Thoracic aorta (tissue), 2 donors: ENCODE measurements at regions not wholly inside any gene's neighbourhood (a gene's known extent, or its start where the extent isn't known, plus 50 kb on each side); places are given as distances from the start of the nearest gene placed in this dataset.

ENCODE experiments used
- ATAC-seq: fragments of 150-250 bp; one replicate; pipeline ENCODE4 v1.8.0; 2017; ENCODE audit warnings: low read depth; ENCODE audit not compliant: insufficient number of reproducible peaks, low FRiP score
- DNase-seq: peaks from one replicate; pipeline ENCODE4 v3.0.0-alpha.2; 2020; ENCODE audit warnings: low spot score
- H3K27ac ChIP-seq, 2 donors: fragments of 200-600 bp; sonication (generic); 1 replicate in 1 of 2; 2 replicates in 1 of 2; pipeline ENCODE4 v1.5.1; 2016; ENCODE audit warnings: mild to moderate bottlenecking in 2 of 2, moderate library complexity in 2 of 2
- H3K27me3 ChIP-seq: fragments of 200-600 bp; sonication (generic); replicated peaks from 2 replicates; pipeline ENCODE4 v1.6.0; 2016; ENCODE audit warnings: mild to moderate bottlenecking; ENCODE audit not compliant: insufficient read depth
- H3K36me3 ChIP-seq: fragments of 200-600 bp; sonication (generic); one replicate; pipeline ENCODE4 v1.5.1; 2016
- H3K4me1 ChIP-seq, 2 donors: fragments of 200-600 bp; sonication (generic); 1 replicate in 1 of 2; 2 replicates in 1 of 2; pipeline versions ENCODE4 v1.5.1 to v1.6.0; 2016; ENCODE audit warnings: low read depth in 2 of 2, mild to moderate bottlenecking in 1 of 2; ENCODE audit not compliant: control insufficient read depth in 1 of 2
- H3K4me3 ChIP-seq: fragments of 200-600 bp; sonication (generic); 2 replicates; pipeline ENCODE4 v1.5.1; 2016; ENCODE audit warnings: mild to moderate bottlenecking
- H3K9me3 ChIP-seq: fragments of 200-600 bp; sonication (generic); 2 replicates; pipeline ENCODE4 v1.5.1; 2016
- TF ChIP-seq, protein P1 (sequence below): fragments of 200-600 bp; sonication (generic); IDR thresholded peaks from one replicate; pipeline ENCODE4 v1.5.1; 2019; ENCODE audit warnings: antibody characterized with exemption

DNA sequence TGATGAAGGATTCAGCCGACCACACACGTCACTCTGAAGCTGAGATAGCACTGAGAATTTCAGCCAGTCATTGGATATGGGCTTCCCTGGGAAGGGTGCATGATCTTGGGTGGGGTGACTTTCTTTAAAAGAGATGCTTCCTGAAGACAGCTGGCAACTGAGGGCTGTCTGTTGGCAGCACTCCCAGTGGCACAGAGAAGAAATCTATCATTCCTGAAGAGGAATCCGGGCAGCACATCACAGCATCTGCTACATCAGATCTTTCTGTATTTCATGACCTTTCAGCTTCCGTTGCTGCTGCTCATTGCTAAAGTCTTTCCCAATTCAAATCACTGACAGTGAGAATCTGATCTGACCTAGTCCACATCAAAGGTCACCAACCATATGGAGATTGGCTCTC is 193.8 kb upstream of the RBPJ start:
- no peak for ATAC-seq
- Histone ChIP-seq H3K4me3 (no peak overlapping the region), H3K9me3 (no peaks in the 10 kb centered on the region), H3K27me3 (no peaks in the 10 kb centered on the region), H3K4me1 (no peaks in the 10 kb centered on the region), H3K27ac (no peak overlapping the region), H3K36me3 (no peaks in the 10 kb centered on the region)
- TF ChIP-seq, protein P1, sequence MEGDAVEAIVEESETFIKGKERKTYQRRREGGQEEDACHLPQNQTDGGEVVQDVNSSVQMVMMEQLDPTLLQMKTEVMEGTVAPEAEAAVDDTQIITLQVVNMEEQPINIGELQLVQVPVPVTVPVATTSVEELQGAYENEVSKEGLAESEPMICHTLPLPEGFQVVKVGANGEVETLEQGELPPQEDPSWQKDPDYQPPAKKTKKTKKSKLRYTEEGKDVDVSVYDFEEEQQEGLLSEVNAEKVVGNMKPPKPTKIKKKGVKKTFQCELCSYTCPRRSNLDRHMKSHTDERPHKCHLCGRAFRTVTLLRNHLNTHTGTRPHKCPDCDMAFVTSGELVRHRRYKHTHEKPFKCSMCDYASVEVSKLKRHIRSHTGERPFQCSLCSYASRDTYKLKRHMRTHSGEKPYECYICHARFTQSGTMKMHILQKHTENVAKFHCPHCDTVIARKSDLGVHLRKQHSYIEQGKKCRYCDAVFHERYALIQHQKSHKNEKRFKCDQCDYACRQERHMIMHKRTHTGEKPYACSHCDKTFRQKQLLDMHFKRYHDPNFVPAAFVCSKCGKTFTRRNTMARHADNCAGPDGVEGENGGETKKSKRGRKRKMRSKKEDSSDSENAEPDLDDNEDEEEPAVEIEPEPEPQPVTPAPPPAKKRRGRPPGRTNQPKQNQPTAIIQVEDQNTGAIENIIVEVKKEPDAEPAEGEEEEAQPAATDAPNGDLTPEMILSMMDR, result no peak
- no peak for DNase-seq

DNA sequence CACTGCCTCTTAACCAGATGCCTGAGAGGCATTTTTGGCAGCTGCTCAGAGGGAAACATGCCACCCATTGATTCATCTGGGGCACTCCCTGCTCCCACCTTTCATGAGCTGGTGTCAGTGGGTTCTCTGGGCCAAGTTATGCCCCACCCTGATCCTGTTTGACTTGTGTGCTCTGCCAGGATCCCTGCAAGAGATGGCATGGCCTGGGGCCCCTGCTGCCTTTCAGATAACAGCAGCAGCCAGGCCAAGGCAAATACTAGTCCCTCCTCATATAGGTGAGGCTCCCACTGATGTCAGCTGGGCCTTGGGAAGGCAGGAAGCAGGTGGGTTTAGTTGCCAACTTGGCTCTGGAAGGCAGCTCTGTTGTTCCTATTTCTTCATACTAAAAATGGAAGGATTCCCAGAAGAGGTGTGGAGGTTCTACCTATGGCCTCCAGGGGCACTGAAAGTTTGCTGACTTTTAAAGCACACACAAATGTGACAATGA is 192.9 kb upstream of the RBPJ start:
- H3K9me3 ChIP-seq, result no peaks in the 10 kb centered on the region
- no peak overlapping the region for H3K4me3 ChIP-seq
- no peak for ATAC-seq
- H3K36me3 ChIP-seq, result no peaks in the 10 kb centered on the region
- H3K27me3 ChIP-seq, result no peaks in the 10 kb centered on the region
- H3K27ac ChIP-seq, result no peak overlapping the region
- TF ChIP-seq, protein P1, result no peak
- DNase-seq, result no peak
- no peaks in the 10 kb centered on the region for H3K4me1 ChIP-seq

DNA sequence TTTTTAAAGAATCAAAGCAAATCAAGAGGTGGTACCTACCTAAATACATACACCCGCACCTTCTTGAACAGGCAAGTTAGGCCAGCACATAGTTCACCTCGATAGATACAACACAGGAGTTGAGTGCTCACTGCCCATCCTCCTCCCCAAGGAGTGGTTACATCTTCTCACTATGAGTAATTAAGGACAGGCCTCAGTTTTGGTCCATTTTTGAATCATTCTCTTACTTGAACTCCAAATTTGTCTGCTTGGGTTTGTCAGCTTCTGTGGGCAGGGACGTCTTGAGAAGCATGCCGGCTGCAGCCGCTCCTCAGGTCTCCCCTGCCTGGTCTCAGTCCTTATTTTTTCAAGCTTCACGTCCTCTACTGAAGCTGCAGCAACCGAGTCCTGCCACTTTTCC is 190.6 kb upstream of the RBPJ start:
- TF ChIP-seq, protein P1, result no peak
- DNase-seq, result no peak
- H3K36me3 ChIP-seq, result no peaks in the 10 kb centered on the region
- no peaks in the 10 kb centered on the region for H3K4me1 ChIP-seq
- no peak overlapping the region for H3K27ac ChIP-seq
- ATAC-seq, result no peak
- no peak overlapping the region for H3K4me3 ChIP-seq
- no peaks in the 10 kb centered on the region for H3K9me3 ChIP-seq
- no peaks in the 10 kb centered on the region for H3K27me3 ChIP-seq

DNA sequence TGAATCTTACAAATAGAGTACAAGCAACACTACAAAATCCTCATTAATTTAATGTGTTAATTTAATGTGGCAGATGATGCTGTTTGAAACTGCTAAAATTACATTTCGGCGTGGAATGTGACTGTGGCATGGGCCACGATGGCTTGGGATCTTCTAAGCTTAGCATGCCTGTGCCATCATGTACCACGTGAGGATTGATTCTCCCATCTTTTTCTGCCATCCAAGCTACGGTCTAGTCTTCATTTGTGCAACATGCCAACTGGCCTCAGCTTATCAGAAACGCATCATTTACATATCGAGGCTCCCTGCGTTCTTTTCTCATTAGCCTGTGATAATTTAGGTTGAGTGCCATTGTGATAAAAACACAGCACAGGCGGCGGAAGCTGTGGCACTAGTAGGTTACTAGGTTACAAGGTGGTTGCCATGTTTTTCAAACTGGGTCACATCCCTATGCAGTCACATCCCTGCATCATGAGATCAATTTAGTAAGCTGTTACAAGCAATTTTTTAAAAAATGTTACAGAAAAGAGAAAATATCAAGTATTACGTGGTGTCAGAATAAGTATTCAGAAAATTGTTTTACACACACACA is 189.9 kb upstream of the RBPJ start:
- H3K4me3 ChIP-seq, result no peak overlapping the region
- H3K9me3 ChIP-seq, result no peaks in the 10 kb centered on the region
- TF ChIP-seq, protein P1, result no peak
- DNase-seq (no peak), ATAC-seq (no peak)
- H3K27me3 ChIP-seq, result no peaks in the 10 kb centered on the region
- H3K4me1 ChIP-seq, result no peaks in the 10 kb centered on the region
- no peaks in the 10 kb centered on the region for H3K36me3 ChIP-seq
- no peak overlapping the region for H3K27ac ChIP-seq

- Histone ChIP-seq H3K4me1 (no peaks in the 10 kb centered on the region), H3K4me3 (no peak overlapping the region), H3K27ac (no peak overlapping the region), H3K9me3 (no peaks in the 10 kb centered on the region), H3K36me3 (no peaks in the 10 kb centered on the region), H3K27me3 (no peaks in the 10 kb centered on the region)
- no peak for ATAC-seq
- TF ChIP-seq, protein P1, result no peak
- no peak for DNase-seq
Measured at GRCh38 chr4:26131711-26132110, 189.1 kb upstream of the RBPJ start.
